GM10266 (cell line): ENCODE measurements at regions not wholly inside any gene's neighbourhood (a gene's known extent, or its start where the extent isn't known, plus 50 kb on each side); places are given as distances from the start of the nearest gene placed in this dataset.
A peak's percentile ranks its signal among the peaks of the same experiment; 100 is the strongest.

Source experiments
- DNase-seq: peaks from one replicate; pipeline ENCODE4 v3.0.0; 2012; ENCODE audit errors: extremely low spot score
- TF ChIP-seq, protein P1 (sequence below): IDR thresholded peaks from 2 replicates; pipeline ENCODE4 v1.5.1; 2012; ENCODE audit warnings: mild to moderate bottlenecking, low read depth; ENCODE audit not compliant: control insufficient read depth, insufficient read depth; ENCODE audit errors: missing control alignments

GRCh38 chr4:71133491-71133890 lies 140.0 kb downstream of the DCK start:
- DNase-seq, result no peak
- TF ChIP-seq, protein P1, sequence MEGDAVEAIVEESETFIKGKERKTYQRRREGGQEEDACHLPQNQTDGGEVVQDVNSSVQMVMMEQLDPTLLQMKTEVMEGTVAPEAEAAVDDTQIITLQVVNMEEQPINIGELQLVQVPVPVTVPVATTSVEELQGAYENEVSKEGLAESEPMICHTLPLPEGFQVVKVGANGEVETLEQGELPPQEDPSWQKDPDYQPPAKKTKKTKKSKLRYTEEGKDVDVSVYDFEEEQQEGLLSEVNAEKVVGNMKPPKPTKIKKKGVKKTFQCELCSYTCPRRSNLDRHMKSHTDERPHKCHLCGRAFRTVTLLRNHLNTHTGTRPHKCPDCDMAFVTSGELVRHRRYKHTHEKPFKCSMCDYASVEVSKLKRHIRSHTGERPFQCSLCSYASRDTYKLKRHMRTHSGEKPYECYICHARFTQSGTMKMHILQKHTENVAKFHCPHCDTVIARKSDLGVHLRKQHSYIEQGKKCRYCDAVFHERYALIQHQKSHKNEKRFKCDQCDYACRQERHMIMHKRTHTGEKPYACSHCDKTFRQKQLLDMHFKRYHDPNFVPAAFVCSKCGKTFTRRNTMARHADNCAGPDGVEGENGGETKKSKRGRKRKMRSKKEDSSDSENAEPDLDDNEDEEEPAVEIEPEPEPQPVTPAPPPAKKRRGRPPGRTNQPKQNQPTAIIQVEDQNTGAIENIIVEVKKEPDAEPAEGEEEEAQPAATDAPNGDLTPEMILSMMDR, result no peak

- TF ChIP-seq, protein P1, result no peak
- no peak for DNase-seq
Measured at GRCh38 chr4:71136071-71136470, 142.6 kb downstream of the DCK start.

GRCh38 chr4:71138007-71138615 lies 144.7 kb downstream of the DCK start:
- TF ChIP-seq, protein P1, result no peak
- DNase-seq, result no peak

DNA sequence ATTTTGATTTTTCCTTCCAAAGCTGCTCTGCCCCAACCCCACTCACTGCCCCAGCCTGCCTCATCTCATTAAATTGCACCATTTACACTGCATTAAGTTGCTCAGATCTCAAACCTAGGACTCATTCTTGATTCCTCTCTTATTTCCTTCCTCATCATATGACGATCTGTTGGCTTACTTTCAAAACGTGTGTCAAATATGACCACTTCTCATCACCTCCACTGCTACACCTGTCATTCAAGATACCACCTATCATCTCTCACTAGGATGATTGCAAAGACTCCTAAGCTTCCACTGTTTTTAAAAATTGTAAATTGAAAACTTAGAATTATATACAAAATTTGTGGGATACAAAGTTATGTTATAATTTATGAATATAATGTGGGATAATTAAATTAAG lies 147.1 kb downstream of the DCK start:
- DNase-seq, result no peak
- TF ChIP-seq, protein P1, result no peak

DNA sequence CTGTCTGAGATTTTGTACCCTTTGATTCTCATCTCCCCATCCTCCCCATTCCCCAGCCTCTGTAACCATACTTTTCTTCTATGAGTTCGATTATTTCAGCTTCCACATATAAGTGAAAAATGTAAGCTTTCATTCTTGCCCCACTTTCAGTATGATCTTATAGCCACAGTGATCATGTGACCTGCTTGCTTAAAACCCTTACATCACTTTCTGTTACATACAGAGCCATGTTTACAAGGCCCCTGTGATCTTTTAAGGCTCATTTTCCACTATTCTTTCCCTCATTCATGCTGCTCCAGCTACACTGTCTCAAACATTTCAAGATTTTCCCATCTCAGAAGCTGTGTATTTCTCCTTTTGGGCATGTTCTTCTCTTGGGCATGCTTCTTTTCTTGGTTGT lies 147.7 kb downstream of the DCK start:
- TF ChIP-seq, protein P1, result no peak
- DNase-seq, result peak; percentile 39

DNA sequence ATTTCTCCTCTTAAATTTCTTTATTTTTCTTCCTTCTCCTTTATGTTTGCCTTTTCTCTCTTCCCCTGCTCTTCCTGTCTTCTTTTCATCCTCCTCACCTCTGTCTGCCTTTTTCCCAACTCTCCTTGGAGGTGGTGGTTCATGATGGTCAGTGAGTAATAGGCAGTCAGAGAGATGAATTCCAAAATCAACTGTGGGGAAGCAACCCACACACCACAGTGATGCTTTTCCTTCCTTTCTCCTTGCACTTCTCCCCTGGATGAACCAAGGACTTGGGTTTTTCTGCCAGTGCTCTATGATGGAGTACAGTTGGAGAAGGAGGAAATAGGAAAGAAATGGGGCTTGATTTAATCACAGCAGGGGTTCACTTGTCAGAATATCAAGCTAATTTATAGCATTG lies 153.8 kb downstream of the DCK start:
- DNase-seq, result no peak
- TF ChIP-seq, protein P1, result no peak

DNA sequence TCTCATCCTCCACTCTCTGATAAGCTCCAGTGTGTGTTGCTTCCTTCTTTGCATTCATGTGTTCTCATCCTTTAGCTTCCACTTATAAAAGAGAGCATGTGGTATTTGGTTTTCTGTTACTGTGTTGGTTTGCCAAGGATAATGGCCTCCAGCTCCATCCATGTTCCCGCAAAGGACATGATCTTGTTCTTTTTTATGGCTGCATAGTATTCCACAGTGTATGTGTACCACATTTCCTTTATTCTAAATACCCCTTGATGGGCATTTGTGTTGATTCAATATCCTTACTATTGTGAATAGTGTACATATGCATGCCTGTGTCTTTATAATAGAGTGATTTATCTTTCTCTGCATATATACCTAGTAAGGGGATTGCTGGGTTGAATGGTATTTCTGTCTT lies 155.1 kb downstream of the DCK start:
- TF ChIP-seq, protein P1, result no peak
- no peak for DNase-seq
